GM12872 (cell line): ENCODE measurements at regions not wholly inside any gene's neighbourhood (a gene's known extent, or its start where the extent isn't known, plus 50 kb on each side); places are given as distances from the start of the nearest gene placed in this dataset.

ENCODE experiments used
- TF ChIP-seq, protein P1 (sequence below): IDR thresholded peaks from 3 replicates; pipeline ENCODE4 v1.5.1; 2011; ENCODE audit warnings: low read depth, mild to moderate bottlenecking, low read length, moderate library complexity; ENCODE audit not compliant: insufficient read depth

DNA sequence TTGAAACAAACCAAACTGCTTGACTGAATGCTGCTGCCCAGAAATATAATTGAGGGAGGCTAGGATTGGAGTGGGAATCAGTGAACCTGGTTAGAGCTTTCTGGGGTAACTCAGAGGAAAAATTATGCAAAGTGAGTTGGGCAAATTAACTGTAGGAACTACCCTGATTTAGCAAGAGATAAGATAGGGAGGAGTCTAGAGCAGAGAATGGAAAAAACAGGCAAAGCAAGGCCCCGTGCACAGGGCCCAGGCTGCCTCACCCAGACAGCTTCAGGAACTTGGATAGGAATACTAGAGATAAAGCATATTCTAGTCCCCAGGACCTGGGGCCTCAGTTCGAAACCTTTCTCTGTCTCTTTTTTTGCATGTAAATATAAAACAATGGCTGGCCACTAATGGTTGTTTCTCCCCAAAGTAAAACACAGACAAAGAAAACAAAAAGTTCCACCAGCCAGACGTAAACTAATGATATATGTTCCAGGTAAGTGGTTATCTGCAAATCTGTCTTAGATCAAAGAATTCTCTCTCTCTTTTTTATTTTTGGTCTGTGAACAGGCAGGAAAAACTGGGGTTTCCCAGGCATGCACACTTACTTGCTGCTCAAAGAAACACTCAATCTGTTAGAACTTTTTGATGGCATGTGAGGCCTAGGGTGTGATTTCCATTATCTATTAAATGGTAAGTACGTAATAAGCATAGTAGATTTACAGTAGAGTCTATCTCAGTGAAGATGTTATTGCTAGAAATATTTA, 168.1 kb upstream of the MAP3K1 start:
- TF ChIP-seq, protein P1, sequence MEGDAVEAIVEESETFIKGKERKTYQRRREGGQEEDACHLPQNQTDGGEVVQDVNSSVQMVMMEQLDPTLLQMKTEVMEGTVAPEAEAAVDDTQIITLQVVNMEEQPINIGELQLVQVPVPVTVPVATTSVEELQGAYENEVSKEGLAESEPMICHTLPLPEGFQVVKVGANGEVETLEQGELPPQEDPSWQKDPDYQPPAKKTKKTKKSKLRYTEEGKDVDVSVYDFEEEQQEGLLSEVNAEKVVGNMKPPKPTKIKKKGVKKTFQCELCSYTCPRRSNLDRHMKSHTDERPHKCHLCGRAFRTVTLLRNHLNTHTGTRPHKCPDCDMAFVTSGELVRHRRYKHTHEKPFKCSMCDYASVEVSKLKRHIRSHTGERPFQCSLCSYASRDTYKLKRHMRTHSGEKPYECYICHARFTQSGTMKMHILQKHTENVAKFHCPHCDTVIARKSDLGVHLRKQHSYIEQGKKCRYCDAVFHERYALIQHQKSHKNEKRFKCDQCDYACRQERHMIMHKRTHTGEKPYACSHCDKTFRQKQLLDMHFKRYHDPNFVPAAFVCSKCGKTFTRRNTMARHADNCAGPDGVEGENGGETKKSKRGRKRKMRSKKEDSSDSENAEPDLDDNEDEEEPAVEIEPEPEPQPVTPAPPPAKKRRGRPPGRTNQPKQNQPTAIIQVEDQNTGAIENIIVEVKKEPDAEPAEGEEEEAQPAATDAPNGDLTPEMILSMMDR, result no peak

DNA sequence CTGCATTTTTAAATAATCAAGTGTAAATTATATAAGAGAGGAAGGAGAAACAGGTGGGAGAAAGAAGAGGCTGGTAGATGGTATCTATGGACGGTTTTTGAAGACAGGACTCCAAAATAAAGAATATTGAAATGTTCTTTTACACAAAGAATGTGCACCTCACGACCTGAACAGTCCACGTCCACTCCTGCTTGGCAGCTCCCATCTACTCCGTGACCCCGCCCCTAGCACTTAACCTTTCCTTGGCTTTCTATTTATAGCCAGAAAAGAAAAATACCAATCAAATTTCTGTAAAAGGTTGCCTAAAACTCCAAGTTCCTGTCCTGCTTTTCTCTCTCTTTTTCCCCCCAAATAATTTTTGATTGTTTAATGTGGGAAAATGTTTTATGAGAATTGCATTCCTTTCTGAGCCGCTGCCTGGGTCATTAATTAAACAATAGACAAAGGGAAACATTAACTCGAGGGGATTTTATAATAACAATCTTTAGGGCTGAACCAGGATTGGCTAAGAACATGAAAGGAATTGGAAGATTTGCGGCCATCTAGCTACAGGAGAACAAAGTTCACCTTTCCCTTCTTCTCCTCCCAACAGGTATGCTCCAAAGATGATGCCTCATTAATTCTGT, 173.6 kb upstream of the MAP3K1 start:
- TF ChIP-seq, protein P1, result no peak

DNA sequence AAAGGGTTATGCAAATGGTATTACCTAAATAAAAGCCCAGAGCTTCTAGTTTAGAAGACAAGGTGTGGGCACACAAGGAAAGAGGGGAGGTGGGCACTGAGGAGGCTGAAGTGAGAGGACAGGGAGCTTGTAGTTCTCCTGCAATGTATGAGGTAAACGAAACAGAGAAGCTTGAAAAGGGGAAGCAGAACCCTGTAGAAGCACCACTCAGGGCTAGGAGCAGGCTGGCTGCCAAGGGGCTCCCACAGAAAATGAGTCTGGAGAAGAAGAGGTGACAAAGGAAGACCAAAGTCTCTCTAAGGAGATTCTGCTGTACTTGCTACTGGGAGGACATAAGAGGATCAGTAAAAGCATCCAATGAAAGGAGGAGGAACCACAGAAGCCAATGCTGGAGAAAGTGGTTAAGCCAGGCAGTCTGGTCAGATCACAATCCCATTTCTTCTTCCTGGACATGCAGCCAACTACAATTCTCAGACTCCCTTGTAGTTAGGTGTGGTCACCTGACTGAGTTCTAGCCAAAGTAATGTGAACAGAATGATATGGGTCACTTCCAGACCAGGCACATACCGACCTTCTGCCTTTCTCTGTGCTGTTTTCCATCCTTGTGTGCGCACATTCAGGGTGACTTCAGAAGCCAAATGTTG, 174.5 kb upstream of the MAP3K1 start:
- TF ChIP-seq, protein P1, result no peak

DNA sequence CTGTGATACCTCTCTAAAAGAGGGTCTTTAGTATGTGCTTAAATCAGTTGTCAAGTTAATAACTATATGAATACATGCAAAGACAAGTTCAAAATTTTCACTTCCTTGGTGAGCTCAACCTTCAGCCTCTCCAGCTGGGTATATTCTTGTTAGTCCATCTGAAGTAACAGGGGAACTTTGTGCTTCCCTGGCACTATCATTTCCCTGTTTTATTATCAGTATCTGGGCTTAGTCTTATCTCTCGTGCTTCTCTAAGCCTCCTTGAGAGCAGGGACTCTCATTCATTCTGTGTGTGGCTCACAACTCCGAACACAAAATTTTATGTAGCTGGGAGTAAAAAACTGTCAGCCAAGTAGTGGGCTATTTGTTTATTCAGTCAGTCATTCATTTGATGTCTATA, 175.9 kb upstream of the MAP3K1 start:
- TF ChIP-seq, protein P1, result no peak

DNA sequence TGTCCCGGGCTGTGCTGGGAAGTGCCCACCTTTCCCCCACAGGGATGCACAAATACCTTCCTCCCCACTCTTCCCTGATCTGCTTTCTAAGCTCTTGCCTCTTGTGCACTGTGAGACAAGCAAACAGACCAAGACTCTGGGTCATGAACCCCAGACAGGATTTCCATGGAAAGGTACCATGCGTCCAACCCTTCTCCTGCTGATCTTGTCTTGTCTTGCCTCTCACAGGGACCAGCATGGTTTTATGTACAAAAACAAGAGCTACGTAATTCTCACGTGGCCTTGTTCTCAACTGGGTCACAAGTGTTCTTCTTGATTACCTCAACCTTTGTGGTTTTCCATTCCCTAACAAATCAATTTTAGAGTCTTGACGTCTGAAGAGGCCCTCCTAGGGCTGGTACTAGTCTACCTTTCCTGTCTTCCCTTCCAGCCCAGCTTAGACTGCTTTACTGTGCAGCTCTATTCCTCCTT, 176.5 kb upstream of the MAP3K1 start:
- TF ChIP-seq, protein P1, result no peak

DNA sequence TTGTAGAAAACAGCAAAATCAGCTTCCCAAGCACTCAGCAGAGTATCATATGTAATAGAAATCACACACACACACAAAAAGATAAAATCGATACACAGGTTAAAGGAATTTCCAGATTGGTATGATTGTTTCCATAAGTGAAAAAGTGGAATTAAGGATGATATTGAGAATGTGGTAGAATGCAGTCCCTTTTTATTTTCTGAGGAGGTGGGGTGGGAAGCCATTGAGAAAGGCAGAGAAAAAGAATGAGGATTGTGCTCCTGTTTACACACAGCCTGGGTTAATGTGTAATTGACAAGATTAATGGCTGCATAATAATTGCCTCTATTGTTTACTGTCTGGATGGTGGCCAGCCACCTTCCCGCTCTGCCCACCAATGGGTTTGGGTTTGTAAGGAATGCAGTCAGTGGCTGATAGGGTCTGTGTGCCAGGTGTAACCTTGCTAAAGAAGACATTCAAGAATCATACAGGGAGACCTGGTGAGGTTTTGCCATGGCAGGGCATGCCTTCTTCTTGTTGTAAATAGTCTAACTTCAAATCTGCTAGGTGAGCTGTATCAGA, 177.2 kb upstream of the MAP3K1 start:
- TF ChIP-seq, protein P1, result no peak

DNA sequence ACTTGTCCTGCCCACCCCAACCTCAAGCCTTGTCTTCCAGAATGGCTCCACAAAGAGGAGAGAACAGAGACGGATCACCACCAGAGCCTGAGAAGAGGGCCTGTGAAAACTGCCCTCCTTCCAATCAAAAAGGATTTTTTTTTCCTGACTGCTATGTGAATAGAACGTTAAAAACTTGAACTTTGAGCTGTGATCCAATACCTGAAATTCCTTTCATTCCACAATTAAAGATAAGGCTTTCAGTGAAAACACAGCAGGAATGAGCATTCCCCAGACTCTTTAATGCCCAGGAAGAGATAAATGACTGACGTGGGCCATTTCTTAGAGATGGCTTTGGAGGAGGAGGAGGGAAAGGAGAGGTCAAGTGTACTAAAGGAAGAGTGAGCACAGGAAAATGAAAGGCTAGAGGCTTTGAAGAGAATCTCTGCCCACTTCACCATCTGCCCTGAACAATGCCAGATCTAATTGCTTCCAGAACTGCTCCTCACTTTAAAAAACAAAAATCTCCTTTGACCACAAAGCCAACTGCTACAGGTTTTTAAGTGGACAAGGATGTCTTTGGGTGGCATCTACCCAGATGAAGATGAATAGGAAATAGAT, 177.9 kb upstream of the MAP3K1 start:
- TF ChIP-seq, protein P1, result no peak
